GM21360 (cell line): ENCODE measurements at regions not wholly inside any gene's neighbourhood (a gene's known extent, or its start where the extent isn't known, plus 50 kb on each side); places are given as distances from the start of the nearest gene placed in this dataset.

ENCODE experiments used
- ATAC-seq: cut with Tn5 transposase; IDR thresholded peaks from one replicate; pipeline ENCODE4 v1.9.1; 2021; ENCODE audit warnings: mild to moderate bottlenecking, moderate library complexity; ENCODE audit not compliant: unreplicated experiment

- ATAC-seq = no peak
These were observed 426.9 kb upstream of the EPHA5 start for GRCh38 chr4:66097218-66097617.

- ATAC-seq = no peak
These were observed 424.8 kb upstream of the EPHA5 start for GRCh38 chr4:66095065-66095464.

- no peak for ATAC-seq
These were observed 423.8 kb upstream of the EPHA5 start for GRCh38 chr4:66094070-66094469.

GRCh38 chr4:66091786-66092185, 421.5 kb upstream of the EPHA5 start:
- ATAC-seq = no peak

- ATAC-seq = no peak
These were observed 403.7 kb upstream of the EPHA5 start for GRCh38 chr4:66073961-66074360.

GRCh38 chr4:66071911-66072310, 401.6 kb upstream of the EPHA5 start:
- ATAC-seq = no peak

- ATAC-seq = no peak
These were observed 392.6 kb upstream of the EPHA5 start for GRCh38 chr4:66062921-66063320.

- no peak for ATAC-seq
These were observed 391.8 kb upstream of the EPHA5 start for GRCh38 chr4:66062044-66062443.

- ATAC-seq = no peak
These were observed 389.3 kb upstream of the EPHA5 start for GRCh38 chr4:66059556-66059955.

GRCh38 chr4:66059136-66059535, 388.8 kb upstream of the EPHA5 start:
- ATAC-seq = no peak

- ATAC-seq = no peak
These were observed 385.7 kb upstream of the EPHA5 start for GRCh38 chr4:66055999-66056398.

GRCh38 chr4:66052426-66052825, 382.1 kb upstream of the EPHA5 start:
- no peak for ATAC-seq

GRCh38 chr4:66048861-66049260, 378.6 kb upstream of the EPHA5 start:
- no peak for ATAC-seq

- ATAC-seq = no peak
These were observed 375.6 kb upstream of the EPHA5 start for GRCh38 chr4:66045913-66046312.

GRCh38 chr4:66035701-66036100, 365.4 kb upstream of the EPHA5 start:
- ATAC-seq = no peak

GRCh38 chr4:66034671-66035070, 364.4 kb upstream of the EPHA5 start:
- no peak for ATAC-seq

- ATAC-seq = no peak
These were observed 364.0 kb upstream of the EPHA5 start for GRCh38 chr4:66034262-66034661.

- no peak for ATAC-seq
These were observed 362.3 kb upstream of the EPHA5 start for GRCh38 chr4:66032571-66032970.

GRCh38 chr4:66028668-66029067, 358.4 kb upstream of the EPHA5 start:
- ATAC-seq = no peak

GRCh38 chr4:66023061-66023460, 352.8 kb upstream of the EPHA5 start:
- ATAC-seq = no peak

- no peak for ATAC-seq
These were observed 347.4 kb upstream of the EPHA5 start for GRCh38 chr4:66017671-66018070.

GRCh38 chr4:66016240-66016639, 346.0 kb upstream of the EPHA5 start:
- no peak for ATAC-seq

GRCh38 chr4:66014146-66014765, 344.0 kb upstream of the EPHA5 start:
- ATAC-seq = no peak
